Islet of Langerhans (tissue), 1 donor: ENCODE measurements at regions not wholly inside any gene's neighbourhood (a gene's known extent, or its start where the extent isn't known, plus 50 kb on each side); places are given as distances from the start of the nearest gene placed in this dataset.

Experiments
- FAIRE-seq: peaks from one replicate; lab custom pipeline; 2011; peaks lifted over from hg19 to GRCh38; lab: Jason Lieb, UNC

DNA sequence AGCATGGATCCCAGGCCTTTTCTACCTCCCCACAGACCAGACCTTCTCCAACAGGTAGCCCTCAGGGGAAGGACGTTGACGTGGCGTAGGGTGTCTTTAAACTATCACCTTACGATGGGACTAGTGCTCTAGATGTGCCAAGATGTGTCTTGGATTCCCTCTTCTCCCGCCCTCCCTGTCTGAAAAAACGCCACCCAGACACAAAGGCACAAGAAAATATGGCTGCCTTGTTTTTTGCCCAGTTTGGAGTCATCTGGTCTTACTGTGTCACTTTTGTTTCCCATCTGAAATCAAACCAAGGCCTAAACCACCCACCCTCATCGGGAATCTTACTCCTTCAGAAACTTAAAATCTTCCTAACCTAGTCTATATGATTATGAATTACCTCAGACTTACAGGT is 235.4 kb downstream of the OR13H1 start:
- no peak for FAIRE-seq

DNA sequence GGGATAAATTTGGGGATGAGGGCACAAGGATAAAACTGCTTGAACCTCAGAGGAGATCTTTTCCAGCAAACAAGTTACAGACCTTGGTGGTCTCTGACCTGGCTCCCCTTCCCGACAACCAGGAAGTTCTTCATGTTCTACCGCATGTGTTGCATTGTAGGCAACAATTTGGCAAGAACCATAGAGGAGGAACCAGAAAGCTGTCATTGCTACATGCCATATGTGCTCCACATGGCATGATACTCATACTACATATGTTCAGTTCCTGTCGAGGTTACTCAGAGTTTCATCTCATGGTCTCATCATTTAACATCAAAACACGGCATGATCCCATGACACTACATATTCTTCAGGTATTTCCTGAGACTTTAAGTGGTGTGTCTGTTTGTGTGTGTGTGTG is 235.9 kb downstream of the OR13H1 start:
- no peak for FAIRE-seq

DNA sequence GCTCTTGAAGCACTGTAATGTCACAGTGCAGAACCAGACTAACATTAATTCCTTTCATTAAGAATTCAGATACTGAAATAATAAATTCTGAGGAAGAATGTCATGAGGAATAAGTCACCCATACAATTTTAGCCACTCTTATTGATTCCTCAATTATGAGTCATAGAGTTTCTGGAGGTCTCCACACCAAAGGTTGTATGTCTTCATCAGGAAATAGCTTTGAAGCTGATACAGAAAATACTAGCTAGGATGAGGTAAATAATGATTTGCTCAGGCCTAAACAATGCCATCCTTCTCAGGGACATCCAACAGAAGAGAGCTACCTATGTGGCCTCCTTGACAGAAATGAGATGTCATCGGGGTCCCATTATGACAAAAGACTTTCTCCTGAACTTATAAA is 238.8 kb downstream of the OR13H1 start:
- FAIRE-seq = no peak

DNA sequence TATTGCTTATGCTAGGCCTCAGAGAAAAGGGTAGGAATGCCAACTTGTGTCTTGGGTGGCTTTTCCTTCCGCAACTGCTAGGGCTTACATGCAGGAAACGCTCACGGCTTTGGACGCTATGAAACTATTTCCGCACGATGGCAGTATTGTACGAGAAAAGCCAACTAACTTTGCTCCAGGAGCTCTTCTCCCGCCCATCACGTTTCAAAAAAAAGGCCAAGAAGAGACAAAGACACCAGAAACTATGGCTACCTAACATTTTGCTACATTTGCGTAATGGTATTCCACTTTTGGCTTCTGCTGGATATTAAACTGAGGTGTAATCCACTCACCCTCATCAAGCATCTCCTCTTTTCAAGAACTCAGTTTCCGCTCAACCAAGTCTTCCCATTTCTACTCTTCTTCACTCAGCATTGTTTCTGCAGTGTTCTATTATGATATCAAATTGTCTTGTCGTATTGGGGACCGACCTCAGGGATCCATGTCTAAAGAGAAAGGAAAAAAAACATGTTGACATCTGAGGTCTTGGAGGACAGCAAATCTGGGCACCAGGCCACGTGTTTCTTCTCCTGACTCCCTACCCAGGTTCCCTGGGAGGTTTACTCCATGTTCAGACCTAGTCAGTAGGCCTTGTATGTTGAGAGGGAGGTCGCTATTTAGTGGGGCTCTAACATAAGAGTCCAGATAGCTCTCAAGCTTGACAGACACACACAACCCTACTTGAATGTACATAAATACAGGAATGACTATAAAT is 239.4 kb upstream of the STK26 start:
- no peak for FAIRE-seq

DNA sequence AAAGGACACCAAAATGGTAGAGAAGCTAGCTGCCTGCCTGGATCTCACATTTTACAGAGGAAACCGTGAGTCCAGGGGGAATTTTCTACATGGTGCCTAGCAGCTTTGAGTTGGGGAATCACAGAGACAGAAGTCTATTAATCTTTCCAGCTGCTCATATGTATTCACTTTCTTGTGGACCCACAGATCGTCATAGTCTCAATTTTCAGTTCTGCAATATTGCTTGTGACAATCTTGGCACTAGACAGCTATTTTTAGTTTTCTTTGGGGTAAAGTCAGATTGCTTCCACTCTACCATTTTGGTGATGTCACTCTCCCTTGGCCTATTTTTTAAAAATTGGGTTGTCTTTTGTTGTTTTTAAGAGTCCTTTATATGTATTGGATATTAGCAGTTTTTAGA is 233.4 kb upstream of the STK26 start:
- FAIRE-seq = no peak

DNA sequence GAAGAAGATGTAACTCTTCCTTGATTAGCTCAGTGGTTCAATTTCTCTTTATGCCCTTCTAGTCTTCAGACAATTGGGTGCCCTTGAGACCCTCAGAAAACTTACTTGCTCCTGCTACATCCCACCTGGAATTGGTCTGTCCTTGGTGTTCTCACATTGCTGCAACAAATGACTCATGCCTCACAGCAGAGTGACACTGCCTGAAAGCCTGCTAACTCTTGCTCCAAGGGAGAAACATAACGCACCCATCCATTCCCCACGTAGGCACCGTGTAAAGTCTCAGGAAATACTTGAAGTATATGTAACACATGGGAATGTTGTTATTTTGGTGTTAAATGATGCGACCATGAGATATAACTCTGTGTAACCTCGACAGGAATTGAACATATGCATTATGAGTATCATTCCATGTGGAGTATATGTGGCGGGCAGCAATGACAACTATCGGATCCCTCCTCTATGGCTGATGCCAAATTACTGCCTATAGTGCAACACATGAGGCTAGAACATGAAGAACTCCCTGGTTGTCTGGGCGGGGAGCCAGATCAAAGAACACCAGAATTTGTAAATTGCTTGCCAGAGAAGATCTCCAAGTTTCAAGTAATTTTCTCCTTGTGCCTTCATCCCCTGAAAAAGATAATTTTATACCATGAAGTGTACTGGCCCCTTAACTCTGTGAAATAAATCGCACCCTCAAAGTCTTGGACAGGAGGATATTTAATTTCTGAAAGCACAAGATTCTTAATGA is 231.3 kb upstream of the STK26 start:
- FAIRE-seq = no peak

DNA sequence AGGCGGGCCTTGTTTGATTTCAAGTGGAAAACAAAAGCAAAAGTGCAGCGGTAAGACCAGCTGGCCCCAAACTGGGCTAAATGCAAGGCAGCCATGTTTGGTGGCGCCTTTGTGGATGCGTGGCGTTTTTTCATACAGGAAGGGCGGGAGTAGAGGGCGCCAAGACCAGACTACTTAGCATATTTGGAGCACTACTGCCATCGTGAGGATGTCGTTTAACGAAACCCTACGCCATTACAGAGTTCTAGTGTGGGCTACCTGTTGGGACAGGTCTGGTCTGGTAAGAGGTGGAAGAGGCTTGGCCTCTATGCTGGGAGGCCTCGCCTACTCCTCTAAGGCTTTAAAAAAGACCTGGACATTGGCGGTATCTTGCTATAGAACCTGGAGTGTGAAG is 230.7 kb upstream of the STK26 start:
- FAIRE-seq = no peak

DNA sequence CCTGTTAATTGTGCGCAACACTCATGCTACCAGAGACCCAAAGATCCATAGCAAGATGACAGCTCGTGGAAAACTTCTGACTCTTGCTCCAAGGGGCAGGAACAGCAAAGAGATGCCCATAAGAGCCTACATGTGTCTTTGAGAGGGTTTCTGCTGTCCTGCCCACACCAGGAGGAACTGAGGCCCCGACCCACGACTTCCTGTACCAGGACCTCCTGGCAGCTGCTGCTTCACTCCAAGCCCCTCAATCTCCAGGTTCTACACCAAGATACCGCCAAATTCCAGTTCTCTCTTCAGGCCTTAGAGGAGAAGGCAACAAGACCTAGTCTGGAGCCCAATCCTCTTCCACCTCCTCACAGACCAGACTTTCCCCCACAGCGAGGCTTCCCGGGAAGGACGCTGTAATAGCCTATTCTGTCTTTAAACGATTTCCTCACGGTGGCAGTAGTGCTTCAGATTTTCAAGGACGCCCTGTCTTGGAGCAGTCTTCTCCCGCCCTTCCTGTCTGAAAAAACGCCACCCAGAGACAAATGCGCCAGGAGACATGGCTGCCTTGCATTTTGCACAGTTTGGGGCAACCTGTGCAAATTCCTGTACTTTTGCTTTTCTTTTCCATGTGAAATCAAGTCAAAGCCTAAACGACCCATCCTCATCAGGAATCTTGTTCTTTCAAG is 230.2 kb upstream of the STK26 start:
- FAIRE-seq = no peak

DNA sequence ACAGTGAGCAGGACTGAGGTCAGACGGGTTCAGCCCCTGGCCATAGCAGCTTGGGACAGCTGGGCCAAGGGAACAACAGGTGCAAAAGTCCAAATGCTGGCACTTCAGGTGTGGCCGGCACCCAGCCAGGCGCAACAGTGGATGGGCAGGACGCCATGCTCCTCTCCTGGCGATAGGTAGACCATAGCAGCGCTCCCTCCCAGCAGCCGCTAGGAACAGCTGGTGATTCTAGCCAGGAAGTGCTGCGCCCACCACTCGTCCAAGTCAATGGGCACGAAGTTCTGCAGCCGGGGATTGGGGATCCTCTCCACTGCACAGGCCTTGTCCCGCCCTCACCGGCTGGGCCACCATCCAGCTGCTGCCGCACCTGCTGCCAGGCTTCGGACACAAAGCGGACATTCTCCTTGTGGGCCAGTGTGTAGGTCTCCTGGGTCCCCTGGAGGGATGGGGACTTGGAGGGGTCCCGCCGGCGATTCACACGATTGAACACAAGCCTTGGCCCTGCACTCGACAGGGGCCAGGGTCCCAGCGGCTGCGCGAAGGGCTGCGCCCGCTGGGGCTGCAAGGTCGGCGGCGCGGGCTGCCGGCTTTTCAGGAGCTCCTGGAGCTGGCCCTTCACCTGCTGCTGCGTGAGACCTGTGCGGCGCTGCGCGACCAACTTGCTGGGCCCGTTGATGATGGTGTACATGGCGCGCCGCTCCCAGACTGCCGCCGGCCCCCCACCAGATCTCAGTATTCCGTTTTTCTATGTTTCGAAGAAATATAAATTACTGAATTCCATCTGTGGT is 227.5 kb upstream of the STK26 start:
- FAIRE-seq = no peak

DNA sequence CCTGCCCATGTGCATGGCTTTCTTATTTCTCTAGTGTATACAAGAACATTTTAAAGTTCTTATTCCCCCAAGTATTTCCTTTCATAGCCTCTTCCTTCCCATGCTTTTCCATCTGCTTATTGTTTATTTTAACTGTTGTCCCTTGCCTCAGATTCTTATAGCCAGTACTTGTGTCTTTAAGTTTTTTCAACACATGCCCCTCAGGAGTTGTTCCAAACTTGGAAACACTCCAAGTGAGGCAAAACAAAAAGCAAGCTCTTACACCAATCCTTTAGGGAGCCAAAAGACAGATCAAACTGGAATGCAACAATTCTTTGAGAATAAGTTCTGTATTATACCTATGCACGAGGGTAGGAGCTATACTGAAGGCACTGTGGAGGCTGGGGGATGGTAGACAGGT is 222.0 kb upstream of the STK26 start:
- no peak for FAIRE-seq

DNA sequence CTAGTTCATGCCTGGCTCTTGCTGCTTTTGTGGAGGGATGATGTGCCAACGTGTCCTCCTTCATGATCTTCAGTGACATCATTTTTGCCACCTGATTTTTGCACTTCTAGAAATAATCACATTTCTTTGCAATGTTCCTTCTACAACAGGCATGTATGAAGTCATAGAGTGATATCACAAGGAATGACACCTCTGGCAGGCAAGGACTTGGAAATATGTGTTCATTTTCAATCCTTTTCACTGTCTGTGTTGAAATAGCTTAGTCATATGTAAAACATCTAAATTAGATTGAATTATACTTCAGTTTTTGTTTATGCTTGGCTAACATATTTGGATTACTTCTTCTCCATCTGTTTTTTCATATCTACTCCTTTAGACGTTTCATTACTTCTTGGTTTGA is 221.2 kb upstream of the STK26 start:
- no peak for FAIRE-seq

DNA sequence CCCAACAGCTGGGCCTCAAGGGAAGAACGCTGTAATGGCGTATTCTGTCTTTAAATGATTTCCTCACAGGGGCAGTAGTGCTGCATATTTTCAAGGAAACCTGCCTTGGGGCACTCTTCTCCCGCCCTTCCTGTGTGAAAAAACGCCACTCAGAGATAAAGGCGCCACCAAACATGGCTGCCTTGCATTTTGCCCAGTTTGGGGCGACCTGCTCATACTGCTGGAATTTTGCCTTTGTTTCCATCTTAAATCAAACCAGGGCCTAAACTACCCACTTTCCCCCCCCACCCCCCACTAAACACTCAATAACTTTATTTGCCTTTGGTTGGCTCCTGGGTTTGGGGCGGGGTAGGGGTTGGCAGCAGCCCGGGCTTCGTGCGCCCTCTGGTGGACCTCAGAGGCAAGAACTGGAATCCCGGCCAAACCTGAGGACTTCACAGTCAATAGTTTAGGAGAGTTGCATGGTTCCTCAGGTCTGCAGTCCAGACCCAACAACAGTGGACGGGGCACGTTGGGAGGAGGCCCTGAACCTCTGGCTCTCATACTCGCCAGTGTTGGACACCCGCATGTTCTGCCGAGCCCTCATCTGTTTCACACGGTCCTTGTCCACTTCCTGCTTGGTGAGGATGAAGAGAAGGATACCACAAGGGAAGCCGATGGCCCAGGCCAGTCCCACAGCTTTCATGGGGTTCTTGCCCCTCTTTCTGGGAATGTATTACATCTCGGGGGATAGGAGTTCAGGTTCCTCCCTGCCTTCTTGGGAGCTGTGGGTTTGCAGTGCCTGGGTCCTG is 220.1 kb upstream of the STK26 start:
- FAIRE-seq = no peak

DNA sequence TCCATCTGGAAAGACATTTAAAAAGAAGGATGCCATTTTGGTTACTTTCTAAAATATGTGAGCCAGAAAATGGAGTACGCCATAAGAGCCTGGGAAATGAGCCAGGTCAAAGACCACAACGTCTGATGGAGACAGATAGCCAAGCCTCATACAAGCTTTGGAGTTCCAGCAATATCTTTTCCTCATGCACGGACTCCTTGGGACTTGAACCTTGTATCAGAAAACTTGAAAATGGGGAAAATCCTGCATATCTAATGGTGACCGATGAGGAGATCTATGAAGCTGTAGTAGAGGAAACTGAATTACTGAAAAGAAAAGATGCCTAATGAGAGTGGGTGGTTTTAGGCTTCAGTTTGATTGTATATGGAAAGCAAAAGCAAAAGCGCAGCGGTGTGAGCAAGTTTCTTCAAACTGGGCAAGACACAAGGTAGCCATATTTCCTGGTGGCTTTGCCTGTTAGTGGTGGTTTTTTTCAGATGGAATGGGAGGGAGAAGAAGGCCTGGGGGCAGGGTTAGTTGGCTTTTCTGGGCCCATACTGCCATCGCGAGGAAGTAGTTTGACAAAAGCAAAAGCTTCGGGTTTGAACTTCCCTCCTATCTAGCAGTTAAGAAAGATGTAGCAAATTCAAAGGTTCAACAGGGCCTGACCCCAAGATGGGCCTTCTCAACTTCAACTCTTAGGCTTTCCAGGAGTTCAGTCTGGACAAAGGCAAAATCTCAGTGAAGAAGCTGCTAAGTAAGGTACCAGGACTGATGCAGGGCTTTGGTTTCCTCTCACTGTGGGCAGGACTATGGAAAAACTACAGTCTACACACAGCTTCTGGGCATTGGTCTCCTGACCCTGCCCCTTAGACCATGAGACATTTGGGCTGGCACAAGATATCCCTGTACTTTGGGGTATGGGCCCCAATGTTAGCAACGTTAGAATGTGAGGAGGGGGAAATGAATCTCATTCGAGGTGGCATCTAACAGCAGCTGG is 210.0 kb upstream of the STK26 start:
- FAIRE-seq = no peak

DNA sequence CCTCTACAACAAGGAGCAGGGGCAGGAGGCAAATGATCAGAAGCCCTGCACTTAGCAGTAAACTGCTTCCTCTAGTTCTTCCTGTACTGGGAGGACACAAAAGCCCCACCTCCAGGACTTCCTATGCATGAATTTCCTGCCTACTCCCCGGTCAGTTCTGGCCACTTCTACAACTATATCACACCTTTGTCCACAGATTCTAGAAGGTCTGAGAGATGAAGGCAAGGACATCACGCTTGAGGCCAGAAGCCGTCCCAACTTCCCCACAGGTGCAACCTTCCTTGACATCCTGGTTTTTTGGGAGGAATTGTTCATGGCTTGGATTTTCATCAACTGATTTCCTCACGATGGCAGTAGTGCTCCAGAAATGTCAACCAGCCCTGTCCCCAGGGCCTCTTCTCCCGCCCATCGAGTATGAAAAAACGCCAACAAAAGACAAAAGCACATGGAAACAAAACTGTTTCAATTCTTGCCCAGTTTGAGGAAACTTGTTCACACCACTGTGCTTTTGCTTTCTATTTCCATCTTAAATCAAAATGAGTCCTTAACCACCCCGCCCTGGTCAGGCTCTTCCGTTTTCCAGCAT is 206.5 kb upstream of the STK26 start:
- no peak for FAIRE-seq

DNA sequence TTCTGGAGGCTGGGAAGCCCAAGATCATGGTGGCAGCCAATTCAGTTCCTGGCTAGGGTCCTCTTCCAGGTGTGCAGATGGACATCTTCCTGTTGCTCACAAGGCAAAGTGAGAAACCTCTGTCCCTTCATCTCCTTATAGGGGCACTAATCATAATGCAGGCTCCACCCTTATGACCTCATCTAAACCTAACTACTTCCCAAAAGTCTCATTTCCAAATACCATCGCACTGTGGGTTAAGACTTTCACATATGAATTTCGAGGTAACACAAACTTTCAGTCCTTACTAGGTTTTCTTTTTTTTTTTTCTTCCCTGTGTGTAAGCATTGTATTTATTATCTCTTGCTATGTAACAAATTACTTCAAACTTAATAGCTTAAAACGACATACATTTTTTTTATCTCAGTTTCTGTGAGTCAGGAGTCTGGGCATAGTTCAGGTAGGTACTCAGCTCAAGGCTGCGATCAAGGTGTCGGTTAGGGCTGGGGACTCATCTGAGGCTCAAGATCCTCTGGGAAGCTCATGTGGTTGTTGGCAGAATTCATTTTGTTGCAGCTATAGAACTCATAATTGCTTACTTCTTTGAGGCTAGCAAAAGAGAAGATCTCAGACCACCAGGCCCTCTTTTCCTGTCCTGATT is 204.7 kb upstream of the STK26 start:
- no peak for FAIRE-seq

DNA sequence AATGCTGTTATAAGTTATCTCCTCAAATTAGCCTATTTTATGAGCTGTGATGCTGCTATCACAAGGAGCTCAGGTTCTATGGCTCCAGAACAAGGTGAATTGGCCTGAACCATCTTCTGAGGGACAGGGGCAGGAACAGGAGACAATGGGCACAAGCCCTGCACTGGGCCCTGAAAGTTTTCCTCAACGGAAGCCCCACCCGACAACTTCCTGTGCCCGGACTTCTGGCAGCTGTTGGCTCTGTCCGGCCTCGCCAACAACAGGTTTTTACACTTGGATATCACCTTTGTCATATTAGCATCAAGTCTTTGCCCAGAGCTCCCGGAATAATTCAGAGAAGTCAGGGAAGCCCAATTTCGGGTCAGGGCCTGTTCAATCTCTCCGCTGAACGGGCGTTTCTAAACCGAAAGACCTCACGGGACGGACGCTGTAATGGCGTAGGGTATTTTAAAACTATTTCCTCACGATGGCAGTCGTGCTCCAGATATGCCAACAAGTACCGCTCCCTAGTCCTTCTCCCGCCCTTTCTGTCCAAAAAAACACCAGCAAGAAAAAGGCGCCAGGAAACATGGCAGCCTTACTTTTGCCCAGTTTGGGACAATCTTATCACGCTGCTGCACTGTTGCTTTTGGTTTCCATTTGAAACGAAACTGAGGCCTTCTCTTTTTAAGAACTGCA is 201.0 kb upstream of the STK26 start:
- no peak for FAIRE-seq

DNA sequence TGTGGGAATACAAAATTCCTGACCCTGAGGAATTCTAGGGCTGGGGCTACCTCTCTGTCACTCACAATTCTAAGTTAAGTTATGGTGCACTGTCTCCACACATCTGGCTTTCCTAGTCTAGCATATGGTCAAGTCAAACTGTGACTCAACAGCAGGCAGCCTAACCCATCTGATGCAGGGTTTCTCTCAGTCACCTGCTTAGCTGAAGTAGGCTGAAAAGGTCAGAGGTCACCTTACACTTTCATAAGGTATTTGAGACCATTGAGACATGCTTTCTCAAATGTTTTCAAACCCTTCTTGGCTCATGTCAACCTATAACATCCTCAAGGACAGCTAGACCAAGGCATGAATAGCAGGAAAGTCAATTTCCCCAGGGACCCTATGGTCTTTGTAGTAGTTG is 196.5 kb upstream of the STK26 start:
- no peak for FAIRE-seq

DNA sequence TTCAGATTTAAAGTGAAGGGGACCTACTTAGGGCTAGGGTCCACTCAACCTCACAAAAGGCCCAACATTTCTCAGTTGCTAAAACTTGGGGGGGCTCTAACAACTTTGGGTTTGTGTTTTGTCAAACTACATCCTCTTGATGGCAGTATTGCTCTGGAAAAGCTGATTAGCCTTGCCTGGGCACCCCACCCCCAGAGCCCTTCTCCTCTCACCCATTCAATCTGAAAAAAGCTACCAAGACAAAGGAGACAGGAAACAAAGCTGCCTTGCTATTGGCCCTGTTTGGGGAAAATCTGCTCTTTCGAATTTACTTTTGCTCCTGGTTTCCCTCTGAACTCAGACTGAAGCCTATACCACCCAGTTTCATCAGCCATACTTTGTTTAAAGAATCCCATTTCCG is 195.2 kb upstream of the STK26 start:
- no peak for FAIRE-seq

DNA sequence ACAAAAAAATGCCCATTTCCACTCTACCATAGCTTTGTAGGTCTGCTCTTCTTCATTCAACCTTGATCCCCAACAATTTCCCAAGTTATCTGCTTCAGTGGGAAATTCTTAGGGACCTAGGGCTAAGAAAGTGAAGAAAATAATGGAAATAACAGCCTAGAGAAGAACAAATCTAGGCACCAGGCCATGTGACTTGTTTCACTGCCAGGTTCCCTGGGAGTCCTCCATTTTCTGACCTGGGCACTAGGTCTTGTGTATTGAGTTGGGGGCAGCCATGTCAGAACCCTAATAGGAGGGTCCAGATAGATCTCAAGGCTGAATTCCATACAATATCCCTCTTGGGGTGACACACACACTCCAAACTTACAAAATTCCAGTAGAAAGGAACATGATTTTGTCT is 194.6 kb upstream of the STK26 start:
- FAIRE-seq = no peak
